RWPE2 (cell line): ENCODE measurements at regions not wholly inside any gene's neighbourhood (a gene's known extent, or its start where the extent isn't known, plus 50 kb on each side); places are given as distances from the start of the nearest gene placed in this dataset.
A peak's percentile ranks its signal among the peaks of the same experiment; 100 is the strongest.

ENCODE experiments used
- ATAC-seq: fragments of 200-7000 bp; cut with Tn5 transposase; 3 replicates; pipeline ENCODE4 v1.9.1; 2021; ENCODE audit warnings: low read depth
- DNase-seq: peaks from one replicate; pipeline ENCODE4 v3.0.0-alpha.2; 2020; ENCODE audit warnings: low spot score
- H3K27ac ChIP-seq: fragments of 450-650 bp; 2 replicates; pipeline ENCODE4 v1.5.1; 2017; ENCODE audit warnings: mild to moderate bottlenecking; ENCODE audit not compliant: poor library complexity, severe bottlenecking
- H3K27me3 ChIP-seq: fragments of 250-450 bp; sonication (Bioruptor Pico); 2 replicates; pipeline ENCODE4 v1.5.1; 2021; ENCODE audit warnings: mild to moderate bottlenecking, moderate library complexity; ENCODE audit not compliant: insufficient read depth, poor library complexity, severe bottlenecking
- H3K36me3 ChIP-seq: fragments of 250-450 bp; sonication (Bioruptor Pico); 2 replicates; pipeline ENCODE4 v1.5.1; 2020; ENCODE audit warnings: low read depth, mild to moderate bottlenecking, moderate library complexity
- H3K4me1 ChIP-seq: fragments of 250-450 bp; sonication (Bioruptor Pico); 2 replicates; pipeline ENCODE4 v1.5.1; 2021; ENCODE audit warnings: mild to moderate bottlenecking, moderate library complexity; ENCODE audit not compliant: insufficient read depth, poor library complexity, severe bottlenecking
- H3K4me3 ChIP-seq: fragments of 250-450 bp; sonication (Bioruptor Pico); 2 replicates; pipeline ENCODE4 v1.5.1; 2021; ENCODE audit warnings: mild to moderate bottlenecking, moderate library complexity; ENCODE audit not compliant: severe bottlenecking
- H3K9me3 ChIP-seq: fragments of 250-450 bp; sonication (Bioruptor Pico); 2 replicates; pipeline ENCODE4 v1.5.1; 2021; ENCODE audit warnings: mild to moderate bottlenecking, moderate library complexity; ENCODE audit not compliant: severe bottlenecking
- CTCF ChIP-seq: fragments of 450-650 bp; IDR thresholded peaks from one replicate; pipeline ENCODE4 v1.5.1; 2017; ENCODE audit warnings: mild to moderate bottlenecking, moderate library complexity; ENCODE audit not compliant: poor library complexity, severe bottlenecking

GRCh38 chr17:72527789-72528188 is 407.0 kb downstream of the SOX9 start:
- ATAC-seq = no peak
- H3K4me3 ChIP-seq = no peak overlapping the region
- H3K4me1 ChIP-seq = no peaks in the 10 kb centered on the region
- H3K9me3 ChIP-seq = no peaks in the 10 kb centered on the region
- no peak overlapping the region for H3K27ac ChIP-seq
- no peaks in the 10 kb centered on the region for H3K36me3 ChIP-seq
- H3K27me3 ChIP-seq = no peaks in the 10 kb centered on the region
- no peak for DNase-seq
- no peak for TF ChIP-seq CTCF

- H3K4me3 ChIP-seq = no peak overlapping the region
- no peak for TF ChIP-seq CTCF
- H3K36me3 ChIP-seq = no peaks in the 10 kb centered on the region
- no peaks in the 10 kb centered on the region for H3K9me3 ChIP-seq
- no peak overlapping the region for H3K27ac ChIP-seq
- DNase-seq (no peak), ATAC-seq (no peak)
- H3K4me1 ChIP-seq = no peaks in the 10 kb centered on the region
- H3K27me3 ChIP-seq = no peaks in the 10 kb centered on the region
These were observed 407.9 kb downstream of the SOX9 start for GRCh38 chr17:72528683-72529082.

GRCh38 chr17:72529386-72529785 is 408.6 kb downstream of the SOX9 start:
- H3K36me3 ChIP-seq = no peaks in the 10 kb centered on the region; the same call in 1 of the 2 replicates
- H3K4me3 ChIP-seq = no peak overlapping the region
- H3K4me1 ChIP-seq = no peaks in the 10 kb centered on the region
- DNase-seq = no peak
- no peak for TF ChIP-seq CTCF
- H3K9me3 ChIP-seq = no peaks in the 10 kb centered on the region
- no peak for ATAC-seq
- H3K27ac ChIP-seq = no peak overlapping the region
- H3K27me3 ChIP-seq = no peaks in the 10 kb centered on the region

- TF ChIP-seq CTCF = no peak
- no peak for DNase-seq
- no peak for ATAC-seq
- no peaks in the 10 kb centered on the region for H3K9me3 ChIP-seq
- H3K27ac ChIP-seq = peak overlapping the region; percentile 7
- H3K36me3 ChIP-seq = no peaks in the 10 kb centered on the region; the same call in 1 of the 2 replicates
- H3K4me3 ChIP-seq = no peak overlapping the region
- no peaks in the 10 kb centered on the region for H3K27me3 ChIP-seq
- H3K4me1 ChIP-seq = no peaks in the 10 kb centered on the region
These were observed 409.6 kb downstream of the SOX9 start for GRCh38 chr17:72530454-72530853.

GRCh38 chr17:72531729-72532128 is 410.9 kb downstream of the SOX9 start:
- Histone ChIP-seq H3K4me1 (no peaks in the 10 kb centered on the region), H3K4me3 (no peak overlapping the region), H3K9me3 (no peaks in the 10 kb centered on the region), H3K27me3 (no peaks in the 10 kb centered on the region), H3K36me3 (no peaks in the 10 kb centered on the region; the same call in 1 of the 2 replicates), H3K27ac (no peak overlapping the region)
- ATAC-seq = no peak
- TF ChIP-seq CTCF = no peak
- DNase-seq = no peak
